Mammary epithelial cell (primary cell): ENCODE measurements at regions not wholly inside any gene's neighbourhood (a gene's known extent, or its start where the extent isn't known, plus 50 kb on each side); places are given as distances from the start of the nearest gene placed in this dataset.

Source experiments
- EZH2 ChIP-seq: IDR thresholded peaks from 2 replicates; pipeline ENCODE4 v1.6.1; 2012; ENCODE audit warnings: low read length, inconsistent platforms, borderline replicate concordance
- TF ChIP-seq, protein P1 (sequence below), 2 donors: IDR thresholded peaks in 1 of 2; conservative IDR thresholded peaks in 1 of 2; 2 replicates each; pipeline ENCODE4 v1.5.1; 2011 to 2012; ENCODE audit warnings: inconsistent platforms in 2 of 2, low read length in 2 of 2, mild to moderate bottlenecking in 2 of 2, control low read depth in 1 of 2, low read depth in 1 of 2; ENCODE audit not compliant: insufficient read depth in 1 of 2; ENCODE audit errors: extremely low read depth in 1 of 2

DNA sequence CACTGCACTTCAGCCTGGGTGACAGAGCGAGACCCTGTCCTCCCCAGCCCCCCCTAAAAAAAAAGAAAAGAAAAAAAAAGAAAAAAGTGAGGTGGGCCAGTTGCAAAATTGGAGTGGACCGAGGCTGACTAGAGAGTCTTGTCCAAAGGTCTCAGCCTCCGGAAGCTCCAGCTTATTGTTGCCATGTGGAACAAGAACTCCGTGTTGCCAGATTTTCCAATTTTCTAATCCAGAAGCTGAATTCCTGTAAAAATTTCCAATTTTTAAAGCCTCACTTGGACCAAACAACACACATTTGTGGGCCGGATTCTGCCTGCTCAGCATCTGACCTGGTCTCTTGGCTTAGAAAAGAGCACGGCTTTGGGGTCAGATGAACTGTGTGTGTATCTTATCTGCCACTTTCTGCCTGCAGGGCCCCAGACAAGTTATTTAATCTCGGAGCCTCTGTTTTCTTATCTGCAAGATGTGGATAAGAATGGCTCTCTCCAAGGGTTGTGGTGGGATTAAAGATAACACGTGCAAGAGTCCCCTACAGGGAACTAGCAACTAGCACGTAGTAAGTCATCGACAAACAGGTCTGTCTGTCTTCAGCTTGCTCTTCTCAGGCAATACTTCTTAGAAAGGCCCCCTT, 73.7 kb upstream of the TLE3 start:
- TF ChIP-seq, protein P1, sequence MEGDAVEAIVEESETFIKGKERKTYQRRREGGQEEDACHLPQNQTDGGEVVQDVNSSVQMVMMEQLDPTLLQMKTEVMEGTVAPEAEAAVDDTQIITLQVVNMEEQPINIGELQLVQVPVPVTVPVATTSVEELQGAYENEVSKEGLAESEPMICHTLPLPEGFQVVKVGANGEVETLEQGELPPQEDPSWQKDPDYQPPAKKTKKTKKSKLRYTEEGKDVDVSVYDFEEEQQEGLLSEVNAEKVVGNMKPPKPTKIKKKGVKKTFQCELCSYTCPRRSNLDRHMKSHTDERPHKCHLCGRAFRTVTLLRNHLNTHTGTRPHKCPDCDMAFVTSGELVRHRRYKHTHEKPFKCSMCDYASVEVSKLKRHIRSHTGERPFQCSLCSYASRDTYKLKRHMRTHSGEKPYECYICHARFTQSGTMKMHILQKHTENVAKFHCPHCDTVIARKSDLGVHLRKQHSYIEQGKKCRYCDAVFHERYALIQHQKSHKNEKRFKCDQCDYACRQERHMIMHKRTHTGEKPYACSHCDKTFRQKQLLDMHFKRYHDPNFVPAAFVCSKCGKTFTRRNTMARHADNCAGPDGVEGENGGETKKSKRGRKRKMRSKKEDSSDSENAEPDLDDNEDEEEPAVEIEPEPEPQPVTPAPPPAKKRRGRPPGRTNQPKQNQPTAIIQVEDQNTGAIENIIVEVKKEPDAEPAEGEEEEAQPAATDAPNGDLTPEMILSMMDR (conservative IDR thresholded peaks at IDR 0.05 in 1 of 2, IDR thresholded peaks at IDR 0.05 in 1 of 2; ENCODE audit: extremely low read depth in 1 of 2, insufficient read depth in 1 of 2, low read depth in 1 of 2, low read length in 2 of 2): no peak
- TF ChIP-seq EZH2: no peak
